Endothelial cell of umbilical vein (primary cell): ENCODE measurements at regions not wholly inside any gene's neighbourhood (a gene's known extent, or its start where the extent isn't known, plus 50 kb on each side); places are given as distances from the start of the nearest gene placed in this dataset.

ENCODE experiments used
- EZH2 ChIP-seq: IDR thresholded peaks from 2 replicates; pipeline ENCODE4 v1.6.1; 2012; ENCODE audit warnings: borderline replicate concordance, low read depth, mild to moderate bottlenecking, moderate library complexity, low read length, inconsistent platforms; ENCODE audit not compliant: severe bottlenecking
- FOS ChIP-seq: IDR thresholded peaks from 2 replicates; pipeline ENCODE4 v1.6.1; 2011; ENCODE audit warnings: mild to moderate bottlenecking, low read length, moderate library complexity, borderline replicate concordance; ENCODE audit not compliant: insufficient read depth
- GATA2 ChIP-seq: IDR thresholded peaks from 2 replicates; pipeline ENCODE4 v1.7.0; 2011; ENCODE audit warnings: low read depth, mild to moderate bottlenecking, moderate library complexity, mixed read lengths, low read length; ENCODE audit not compliant: insufficient read length, insufficient read depth
- MYC ChIP-seq: IDR thresholded peaks from one replicate; pipeline ENCODE4 v1.6.1; 2011; ENCODE audit warnings: mild to moderate bottlenecking, low read depth, low read length
- POLR2A ChIP-seq: IDR thresholded peaks from 2 replicates; pipeline ENCODE4 v1.6.1; 2012; ENCODE audit warnings: low read depth, mild to moderate bottlenecking, control low read depth, low read length
- POLR2AphosphoS5 ChIP-seq: IDR thresholded peaks from 2 replicates; pipeline ENCODE4 v1.6.1; 2012; ENCODE audit warnings: low read depth, mild to moderate bottlenecking, control low read depth, low read length, moderate library complexity; ENCODE audit not compliant: insufficient read depth
- TF ChIP-seq, protein P1 (sequence below), 2 donors: IDR thresholded peaks; 1 replicate in 1 of 2; 2 replicates in 1 of 2; pipeline ENCODE4 v1.5.1; 2011; ENCODE audit warnings: low read length in 2 of 2, mild to moderate bottlenecking in 2 of 2, moderate library complexity in 2 of 2, control low read depth in 1 of 2, inconsistent platforms in 1 of 2, low read depth in 1 of 2; ENCODE audit not compliant: insufficient read depth in 1 of 2; ENCODE audit errors: extremely low read depth in 1 of 2
- TF ChIP-seq, protein P2 (sequence below): IDR thresholded peaks from 2 replicates; pipeline ENCODE4 v1.6.1; 2011; ENCODE audit not compliant: insufficient read depth, insufficient read length

- TF ChIP-seq, protein P1, sequence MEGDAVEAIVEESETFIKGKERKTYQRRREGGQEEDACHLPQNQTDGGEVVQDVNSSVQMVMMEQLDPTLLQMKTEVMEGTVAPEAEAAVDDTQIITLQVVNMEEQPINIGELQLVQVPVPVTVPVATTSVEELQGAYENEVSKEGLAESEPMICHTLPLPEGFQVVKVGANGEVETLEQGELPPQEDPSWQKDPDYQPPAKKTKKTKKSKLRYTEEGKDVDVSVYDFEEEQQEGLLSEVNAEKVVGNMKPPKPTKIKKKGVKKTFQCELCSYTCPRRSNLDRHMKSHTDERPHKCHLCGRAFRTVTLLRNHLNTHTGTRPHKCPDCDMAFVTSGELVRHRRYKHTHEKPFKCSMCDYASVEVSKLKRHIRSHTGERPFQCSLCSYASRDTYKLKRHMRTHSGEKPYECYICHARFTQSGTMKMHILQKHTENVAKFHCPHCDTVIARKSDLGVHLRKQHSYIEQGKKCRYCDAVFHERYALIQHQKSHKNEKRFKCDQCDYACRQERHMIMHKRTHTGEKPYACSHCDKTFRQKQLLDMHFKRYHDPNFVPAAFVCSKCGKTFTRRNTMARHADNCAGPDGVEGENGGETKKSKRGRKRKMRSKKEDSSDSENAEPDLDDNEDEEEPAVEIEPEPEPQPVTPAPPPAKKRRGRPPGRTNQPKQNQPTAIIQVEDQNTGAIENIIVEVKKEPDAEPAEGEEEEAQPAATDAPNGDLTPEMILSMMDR (IDR thresholded peaks at IDR 0.05; ENCODE audit: extremely low read depth in 1 of 2, insufficient read depth in 1 of 2, low read depth in 1 of 2, low read length in 2 of 2), result no peak
- TF ChIP-seq POLR2A (no peak), POLR2AphosphoS5 (no peak), GATA2 (no peak), EZH2 (no peak), MYC (no peak), FOS (no peak)
- TF ChIP-seq, protein P2, sequence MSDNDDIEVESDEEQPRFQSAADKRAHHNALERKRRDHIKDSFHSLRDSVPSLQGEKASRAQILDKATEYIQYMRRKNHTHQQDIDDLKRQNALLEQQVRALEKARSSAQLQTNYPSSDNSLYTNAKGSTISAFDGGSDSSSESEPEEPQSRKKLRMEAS, result no peak
Observed at GRCh38 chr6:140090871-140091270, 716.4 kb upstream of the CITED2 start.
